NB4 (cell line): ENCODE measurements at regions not wholly inside any gene's neighbourhood (a gene's known extent, or its start where the extent isn't known, plus 50 kb on each side); places are given as distances from the start of the nearest gene placed in this dataset.
"Not testable (repeated sequence)": the region's sequence is repeated elsewhere in the genome, so short reads cannot be mapped to it uniquely, and the experiment has no call there.

Experiments
- DNase-seq: peaks from one replicate; pipeline ENCODE4 v3.0.0; 2010; ENCODE audit warnings: low read depth
- H3K4me3 ChIP-seq: one replicate; pipeline ENCODE4 v1.5.1; 2011; ENCODE audit warnings: mild to moderate bottlenecking, low read depth, low read length, moderate library complexity
- MYC ChIP-seq: IDR thresholded peaks from 2 replicates; pipeline ENCODE4 v1.6.1; 2011; ENCODE audit warnings: low read depth, low read length
- POLR2A ChIP-seq: IDR thresholded peaks from 2 replicates; pipeline ENCODE4 v1.6.1; 2011; ENCODE audit warnings: mild to moderate bottlenecking; ENCODE audit not compliant: insufficient read length; ENCODE audit errors: extremely low read depth
- TF ChIP-seq, protein P1 (sequence below): IDR thresholded peaks from one replicate; pipeline ENCODE4 v1.5.1; 2012; ENCODE audit warnings: low read depth, low read length
- TF ChIP-seq, protein P2 (sequence below): IDR thresholded peaks from 2 replicates; pipeline ENCODE4 v1.6.1; 2011; ENCODE audit warnings: low read depth, low read length

DNA sequence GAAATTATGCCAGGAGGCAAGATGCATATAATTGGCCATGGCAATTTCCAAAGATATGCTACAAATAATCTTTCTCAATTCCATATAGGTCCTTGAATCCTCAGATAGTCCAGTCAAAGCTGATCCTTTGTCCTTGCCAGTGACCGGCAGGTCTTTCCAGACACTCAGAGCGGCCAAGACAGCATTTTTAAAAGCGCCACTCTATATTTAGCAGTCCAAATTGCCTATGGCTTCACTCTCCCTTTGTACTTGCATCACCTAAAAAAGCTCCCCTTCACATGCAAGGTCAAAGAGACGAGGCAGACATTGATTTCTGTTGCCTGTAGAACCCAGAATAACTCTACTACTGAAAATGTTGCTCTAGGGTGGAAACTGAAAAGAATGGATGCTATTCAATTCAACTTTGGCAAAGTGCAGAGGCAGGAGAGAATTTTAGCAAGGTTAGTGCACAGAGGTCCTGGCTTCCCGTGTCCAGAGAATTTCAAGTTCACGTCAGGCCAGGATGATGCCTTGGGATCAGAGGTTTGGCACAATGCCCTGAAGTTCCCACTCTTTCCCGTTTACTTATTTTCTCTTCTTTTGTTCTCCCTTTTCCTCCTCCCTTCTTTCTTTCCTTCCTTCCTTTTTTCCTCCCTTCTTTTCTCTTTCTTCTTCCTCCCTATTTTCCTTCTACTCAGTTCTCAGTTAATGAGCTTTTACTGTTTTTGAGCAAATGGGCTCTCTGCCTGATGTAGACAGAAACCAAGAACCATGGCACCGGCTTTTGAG is 108.5 kb downstream of the KCNK1 start:
- H3K4me3 ChIP-seq: no peak overlapping the region
- TF ChIP-seq, protein P1, sequence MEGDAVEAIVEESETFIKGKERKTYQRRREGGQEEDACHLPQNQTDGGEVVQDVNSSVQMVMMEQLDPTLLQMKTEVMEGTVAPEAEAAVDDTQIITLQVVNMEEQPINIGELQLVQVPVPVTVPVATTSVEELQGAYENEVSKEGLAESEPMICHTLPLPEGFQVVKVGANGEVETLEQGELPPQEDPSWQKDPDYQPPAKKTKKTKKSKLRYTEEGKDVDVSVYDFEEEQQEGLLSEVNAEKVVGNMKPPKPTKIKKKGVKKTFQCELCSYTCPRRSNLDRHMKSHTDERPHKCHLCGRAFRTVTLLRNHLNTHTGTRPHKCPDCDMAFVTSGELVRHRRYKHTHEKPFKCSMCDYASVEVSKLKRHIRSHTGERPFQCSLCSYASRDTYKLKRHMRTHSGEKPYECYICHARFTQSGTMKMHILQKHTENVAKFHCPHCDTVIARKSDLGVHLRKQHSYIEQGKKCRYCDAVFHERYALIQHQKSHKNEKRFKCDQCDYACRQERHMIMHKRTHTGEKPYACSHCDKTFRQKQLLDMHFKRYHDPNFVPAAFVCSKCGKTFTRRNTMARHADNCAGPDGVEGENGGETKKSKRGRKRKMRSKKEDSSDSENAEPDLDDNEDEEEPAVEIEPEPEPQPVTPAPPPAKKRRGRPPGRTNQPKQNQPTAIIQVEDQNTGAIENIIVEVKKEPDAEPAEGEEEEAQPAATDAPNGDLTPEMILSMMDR: no peak
- TF ChIP-seq MYC (no peak), POLR2A (no peak)
- TF ChIP-seq, protein P2, sequence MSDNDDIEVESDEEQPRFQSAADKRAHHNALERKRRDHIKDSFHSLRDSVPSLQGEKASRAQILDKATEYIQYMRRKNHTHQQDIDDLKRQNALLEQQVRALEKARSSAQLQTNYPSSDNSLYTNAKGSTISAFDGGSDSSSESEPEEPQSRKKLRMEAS: no peak
- no peak for DNase-seq

DNA sequence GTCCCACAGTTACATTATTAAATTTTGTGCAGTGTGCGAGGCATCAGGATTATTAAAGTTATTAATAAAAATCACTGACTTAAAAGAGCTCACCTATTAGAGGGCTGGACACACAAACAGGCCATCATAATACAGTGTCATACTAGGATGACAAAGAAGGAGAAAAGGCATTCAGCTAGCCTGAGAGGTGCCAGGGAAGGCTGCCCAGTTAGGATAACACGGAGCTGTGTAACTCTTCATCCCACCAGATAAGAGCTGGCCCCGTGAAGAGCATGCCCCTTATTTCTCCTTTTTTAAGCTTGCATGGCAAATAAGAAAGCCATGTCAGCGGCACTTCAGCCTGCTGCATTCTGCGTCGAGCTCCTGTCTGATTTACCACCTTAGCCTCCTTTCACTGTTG is 109.5 kb downstream of the KCNK1 start:
- no peak for TF ChIP-seq POLR2A
- TF ChIP-seq, protein P1: no peak
- TF ChIP-seq, protein P2: no peak
- TF ChIP-seq MYC: no peak
- H3K4me3 ChIP-seq: no peak overlapping the region
- DNase-seq: no peak

DNA sequence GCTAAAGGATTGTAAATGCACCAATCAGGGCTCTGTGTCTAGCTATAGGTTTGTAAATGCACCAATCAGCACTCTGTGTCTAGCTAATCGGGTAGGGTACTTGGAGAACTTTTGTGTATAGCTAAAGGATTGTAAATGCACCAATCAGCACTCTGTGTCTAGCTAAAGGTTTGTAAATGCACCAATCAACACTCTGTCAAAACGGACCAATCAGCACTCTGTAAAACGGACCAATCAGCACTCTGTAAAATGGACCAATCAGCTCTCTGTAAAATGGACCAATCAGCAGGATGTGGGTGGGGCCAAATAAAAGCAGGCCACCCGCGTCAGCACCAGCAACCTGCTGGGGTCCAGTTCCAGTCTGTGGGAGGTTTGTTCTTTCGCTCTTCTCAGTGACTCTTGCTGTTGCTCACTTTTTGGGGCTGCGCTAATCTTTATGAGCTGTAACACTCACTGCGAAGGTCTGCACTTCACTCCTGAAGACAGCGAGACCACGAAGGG is 110.3 kb downstream of the KCNK1 start:
- not testable (repeated sequence) for DNase-seq, H3K4me3 ChIP-seq

DNA sequence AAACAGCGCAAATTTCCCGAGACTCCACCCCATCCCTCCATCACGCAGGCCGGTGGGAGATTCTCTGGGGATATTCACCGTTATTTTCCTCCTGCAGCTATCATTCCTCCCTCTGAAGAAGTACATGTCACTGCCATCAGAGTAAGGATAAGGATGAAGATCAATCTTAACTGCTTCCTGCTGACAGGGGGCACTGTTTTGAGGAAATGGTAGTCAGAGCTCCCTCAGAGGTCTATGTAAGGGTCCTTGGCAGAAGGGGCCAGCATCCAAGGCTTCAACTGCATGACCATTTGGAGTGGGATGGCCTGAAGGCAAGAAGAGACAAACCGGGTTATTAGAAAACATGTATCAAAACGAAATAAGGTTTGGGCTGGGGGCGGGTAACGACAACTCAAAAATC is 111.5 kb downstream of the KCNK1 start:
- TF ChIP-seq, protein P1: no peak
- no peak for TF ChIP-seq MYC
- no peak for TF ChIP-seq POLR2A
- DNase-seq: no peak
- no peak overlapping the region for H3K4me3 ChIP-seq

DNA sequence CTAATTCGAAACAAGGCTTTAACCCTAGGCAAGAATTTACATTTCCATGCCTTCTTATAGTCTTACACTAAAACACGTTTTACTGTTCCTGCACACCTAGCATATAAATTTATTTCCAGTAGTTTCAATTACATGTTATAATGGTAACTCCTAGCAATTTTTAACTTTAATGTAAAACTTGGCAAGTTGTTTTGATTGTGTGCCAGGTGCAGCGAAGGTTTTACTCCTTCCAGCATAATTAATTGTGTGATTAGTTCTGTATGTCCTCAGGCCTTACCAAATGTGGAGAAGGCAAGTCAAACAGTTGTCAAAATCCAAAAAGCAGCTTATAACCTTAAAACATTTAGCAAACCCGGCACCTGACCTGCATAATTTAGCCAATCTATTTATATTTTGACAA is 114.8 kb downstream of the KCNK1 start:
- no peak overlapping the region for H3K4me3 ChIP-seq

DNA sequence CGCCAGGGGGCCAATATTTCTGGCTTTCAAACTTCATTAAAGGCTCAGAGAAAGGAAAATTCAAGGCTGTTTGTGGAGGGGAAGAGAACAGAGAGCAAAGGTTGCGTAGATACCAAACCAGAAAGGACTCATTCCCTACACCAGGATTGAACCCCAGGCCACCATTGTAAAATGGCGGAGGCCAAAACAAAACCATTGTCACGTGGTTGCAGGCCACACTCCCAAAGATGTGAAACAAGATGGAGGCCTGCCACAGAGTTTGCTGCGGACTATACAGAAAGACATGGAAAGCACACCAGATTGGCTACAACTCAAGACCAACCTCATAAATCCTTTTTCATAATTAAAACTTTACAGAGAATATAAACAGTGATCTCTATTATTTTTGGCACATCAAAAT is 116.5 kb downstream of the KCNK1 start:
- TF ChIP-seq, protein P1: no peak
- TF ChIP-seq MYC (no peak), POLR2A (no peak)
- TF ChIP-seq, protein P2: no peak
- H3K4me3 ChIP-seq: no peak overlapping the region

More for the DNA sequence above, 114.8 kb downstream of the KCNK1 start:
- TF ChIP-seq, protein P1: no peak
- no peak for TF ChIP-seq MYC
- TF ChIP-seq, protein P2: no peak
- no peak for TF ChIP-seq POLR2A
- DNase-seq: no peak

More for the DNA sequence above, 116.5 kb downstream of the KCNK1 start:
- DNase-seq: no peak
